Peyer's patch (tissue), 4 donors: ENCODE measurements at regions not wholly inside any gene's neighbourhood (a gene's known extent, or its start where the extent isn't known, plus 50 kb on each side); places are given as distances from the start of the nearest gene placed in this dataset.

Experiments
- DNase-seq, 3 donors: peaks; one replicate each; pipeline ENCODE4 v3.0.0-alpha.2; 2017 to 2019
- H3K27ac ChIP-seq, 4 donors: fragments of 200-600 bp; sonication (generic); one replicate each; pipeline ENCODE4 v1.5.1; 2016 to 2019
- H3K27me3 ChIP-seq, 2 donors: fragments of 200-600 bp; sonication (generic); one replicate each; pipeline ENCODE4 v1.5.1; 2019
- H3K36me3 ChIP-seq, 3 donors: fragments of 200-600 bp; sonication (generic); one replicate each; pipeline ENCODE4 v1.5.1; 2016 to 2019
- H3K4me1 ChIP-seq, 4 donors: fragments of 200-600 bp; sonication (generic); one replicate each; pipeline ENCODE4 v1.5.1; 2016 to 2019
- H3K4me3 ChIP-seq, 4 donors: fragments of 200-600 bp; sonication (generic); 1 replicate in 3 of 4; 2 replicates in 1 of 4; pipeline ENCODE4 v1.5.1; 2016 to 2019; ENCODE audit warnings: mild to moderate bottlenecking in 1 of 4
- H3K9me3 ChIP-seq, 4 donors: fragments of 200-600 bp; sonication (generic); one replicate each; pipeline ENCODE4 v1.5.1; 2016 to 2019; ENCODE audit warnings: mild to moderate bottlenecking in 1 of 4
- CTCF ChIP-seq, 6 experiments: fragments of 450-650 bp in 4 of 6; fragments of 200-600 bp in 2 of 6; sonication (generic) in 1 of 6; IDR thresholded peaks; one replicate each; pipeline ENCODE4 v1.5.1; 2017 to 2019; ENCODE audit warnings: antibody characterized with exemption in 6 of 6, mild to moderate bottlenecking in 3 of 6, moderate library complexity in 1 of 6
- POLR2A ChIP-seq, 2 donors: fragments of 450-650 bp; IDR thresholded peaks; one replicate each; pipeline ENCODE4 v1.5.1; 2017; ENCODE audit warnings: antibody characterized with exemption in 2 of 2, mild to moderate bottlenecking in 2 of 2, moderate library complexity in 2 of 2

- no peaks in the 10 kb centered on the region for H3K36me3 ChIP-seq
- H3K9me3 ChIP-seq: no peaks in the 10 kb centered on the region
- H3K4me3 ChIP-seq: no peak overlapping the region
- DNase-seq: no peak
- no peaks in the 10 kb centered on the region for H3K4me1 ChIP-seq
- no peaks in the 10 kb centered on the region for H3K27me3 ChIP-seq
- TF ChIP-seq CTCF (IDR thresholded peaks at IDR 0.05) (no peak), POLR2A (IDR thresholded peaks at IDR 0.05) (no peak)
- H3K27ac ChIP-seq: no peak overlapping the region
Measured at GRCh38 chr14:38310420-38310995, 54.6 kb upstream of the CLEC14A start.

GRCh38 chr14:38309522-38310277 is 53.8 kb upstream of the CLEC14A start:
- no peak for DNase-seq
- Histone ChIP-seq H3K4me3 (no peak overlapping the region), H3K36me3 (no peaks in the 10 kb centered on the region), H3K4me1 (no peaks in the 10 kb centered on the region), H3K9me3 (no peaks in the 10 kb centered on the region), H3K27ac (no peak overlapping the region), H3K27me3 (no peaks in the 10 kb centered on the region)
- TF ChIP-seq POLR2A (IDR thresholded peaks at IDR 0.05) (no peak), CTCF (IDR thresholded peaks at IDR 0.05) (no peak)
